IMR-90 (cell line): ENCODE measurements at regions not wholly inside any gene's neighbourhood (a gene's known extent, or its start where the extent isn't known, plus 50 kb on each side); places are given as distances from the start of the nearest gene placed in this dataset.

ENCODE experiments used
- ATAC-seq: fragments of 200-7000 bp; cut with Tn5 transposase; 2 replicates; pipeline ENCODE4 v1.9.1; 2020; ENCODE audit warnings: low read depth, mild to moderate bottlenecking, moderate library complexity
- BruUV-seq: library from RNA; stranded (reverse); fragments of 400-500 nt; replicated peaks from 2 replicates; lab custom pipeline; 2021; lab: Mats Ljungman, UMichigan
- CTCF ChIA-PET: fragments of 300-600 bp; formaldehyde crosslinking; extraction: SDS; loops from one replicate; lab custom pipeline; 2021; ENCODE audit warnings: antibody characterized with exemption; lab: Yijun Ruan, JAX
- POLR2A ChIA-PET: fragments of 300-600 bp; sonication (Branson Sonifier 250); formaldehyde crosslinking; loops from one replicate; lab custom pipeline; 2022; ENCODE audit warnings: antibody characterized with exemption; ENCODE audit not compliant: unreplicated experiment; lab: Charles Lee
- DNase-seq: peaks from one replicate; pipeline ENCODE4 v3.0.0; 2013
- H2AFZ ChIP-seq: replicated peaks from 2 replicates; pipeline ENCODE3; 2013; ENCODE audit warnings: low read length, mild to moderate bottlenecking; ENCODE audit not compliant: poor library complexity
- H2AK5ac ChIP-seq: 2 replicates; pipeline ENCODE4 v1.6.1; 2013; ENCODE audit warnings: low read depth, low read length, inconsistent platforms
- H2AK9ac ChIP-seq: replicated peaks from 2 replicates; pipeline ENCODE3; 2013; ENCODE audit warnings: mild to moderate bottlenecking, low read depth, low read length, moderate library complexity; ENCODE audit not compliant: poor library complexity
- H2BK120ac ChIP-seq: 2 replicates; pipeline ENCODE4 v1.6.1; 2013; ENCODE audit warnings: low read depth, low read length, inconsistent platforms
- H2BK15ac ChIP-seq: 3 replicates; pipeline ENCODE4 v1.6.1; 2013; ENCODE audit warnings: low read depth, low read length, inconsistent platforms
- H2BK20ac ChIP-seq: 2 replicates; pipeline ENCODE4 v1.6.1; 2013; ENCODE audit warnings: low read depth, mild to moderate bottlenecking, inconsistent platforms, low read length, moderate library complexity
- H2BK5ac ChIP-seq: 2 replicates; pipeline ENCODE4 v1.6.1; 2013; ENCODE audit warnings: mild to moderate bottlenecking, low read depth, low read length, inconsistent platforms; ENCODE audit not compliant: poor library complexity, severe bottlenecking
- H3K14ac ChIP-seq: replicated peaks from 2 replicates; pipeline ENCODE4 v1.6.1; 2013; ENCODE audit warnings: low read depth, low read length, inconsistent platforms
- H3K18ac ChIP-seq: 2 replicates; pipeline ENCODE4 v1.6.1; 2013; ENCODE audit warnings: low read depth, low read length, control low read depth
- H3K23ac ChIP-seq: 2 replicates; pipeline ENCODE4 v1.6.1; 2013; ENCODE audit warnings: low read depth, low read length, inconsistent platforms
- H3K27ac ChIP-seq: 2 replicates; pipeline ENCODE4 v1.5.1; 2013; ENCODE audit warnings: mild to moderate bottlenecking, control low read depth, low read length; ENCODE audit not compliant: insufficient read depth
- H3K27me3 ChIP-seq: 2 replicates; pipeline ENCODE4 v1.6.1; 2013; ENCODE audit warnings: low read length; ENCODE audit not compliant: control insufficient read depth, insufficient read depth
- H3K36me3 ChIP-seq: 2 replicates; pipeline ENCODE4 v1.6.1; 2013; ENCODE audit warnings: low read length, mixed read lengths; ENCODE audit not compliant: control insufficient read depth, insufficient read depth
- H3K4ac ChIP-seq: 2 replicates; pipeline ENCODE4 v1.6.1; 2013; ENCODE audit warnings: low read depth, low read length, inconsistent platforms
- H3K4me1 ChIP-seq: 2 replicates; pipeline ENCODE4 v1.6.1; 2013; ENCODE audit warnings: low read length, mixed read lengths; ENCODE audit not compliant: control insufficient read depth, insufficient read depth
- H3K4me2 ChIP-seq: 2 replicates; pipeline ENCODE4 v1.6.1; 2013; ENCODE audit warnings: low read depth, mild to moderate bottlenecking, control low read depth, low read length, moderate library complexity
- H3K4me3 ChIP-seq: 2 replicates; pipeline ENCODE4 v1.5.1; 2013; ENCODE audit warnings: low read depth, mild to moderate bottlenecking, control low read depth, low read length, moderate library complexity; ENCODE audit not compliant: insufficient read depth
- H3K56ac ChIP-seq: 2 replicates; pipeline ENCODE4 v1.6.1; 2013; ENCODE audit warnings: low read length, inconsistent platforms; ENCODE audit not compliant: insufficient read depth; ENCODE audit errors: extremely low read depth
- H3K79me1 ChIP-seq, 2 experiments: 2 replicates each; pipeline ENCODE4 v1.6.1; 2013; ENCODE audit warnings: low read length in 2 of 2, inconsistent platforms in 1 of 2, low read depth in 1 of 2
- H3K9ac ChIP-seq: 2 replicates; pipeline ENCODE4 v1.6.1; 2013; ENCODE audit warnings: low read depth, low read length, control low read depth
- H3K9me1 ChIP-seq: 2 replicates; pipeline ENCODE4 v1.6.1; 2013; ENCODE audit warnings: low read length, inconsistent platforms; ENCODE audit not compliant: insufficient read depth
- H3K9me3 ChIP-seq: 2 replicates; pipeline ENCODE4 v1.6.1; 2013; ENCODE audit warnings: low read length; ENCODE audit not compliant: control insufficient read depth, insufficient read depth
- H4K20me1 ChIP-seq: 2 replicates; pipeline ENCODE4 v1.6.1; 2013; ENCODE audit warnings: low read length, inconsistent platforms; ENCODE audit not compliant: insufficient read depth
- H4K5ac ChIP-seq: 2 replicates; pipeline ENCODE4 v1.6.1; 2013; ENCODE audit warnings: mild to moderate bottlenecking, low read depth, low read length, control low read depth
- H4K8ac ChIP-seq, 2 experiments: 2 replicates each; pipeline ENCODE4 v1.6.1; 2013; ENCODE audit warnings: low read depth in 2 of 2, low read length in 2 of 2, control low read depth in 1 of 2, inconsistent platforms in 1 of 2
- H4K91ac ChIP-seq: 2 replicates; pipeline ENCODE4 v1.6.1; 2013; ENCODE audit warnings: low read depth, low read length, inconsistent platforms; ENCODE audit not compliant: insufficient read depth
- BHLHE40 ChIP-seq: fragments of 150-350 bp; IDR thresholded peaks from 2 replicates; pipeline ENCODE4 v1.6.1; 2016; ENCODE audit warnings: mild to moderate bottlenecking, low read depth, low read length
- CHD1 ChIP-seq: IDR thresholded peaks from 2 replicates; pipeline ENCODE4 v1.6.1; 2012; ENCODE audit warnings: low read depth, low read length, improper control_type of control experiment
- CTCF ChIP-seq: conservative IDR thresholded peaks from 2 replicates; pipeline ENCODE4 v1.5.1; 2012; ENCODE audit warnings: mild to moderate bottlenecking, low read depth, low read length, improper control_type of control experiment
- MAFK ChIP-seq: IDR thresholded peaks from 2 replicates; pipeline ENCODE4 v1.6.1; 2012; ENCODE audit warnings: low read depth, low read length, improper control_type of control experiment
- POLR2A ChIP-seq: IDR thresholded peaks from 2 replicates; pipeline ENCODE4 v1.6.1; 2012; ENCODE audit warnings: mild to moderate bottlenecking, low read depth, low read length
- RCOR1 ChIP-seq: IDR thresholded peaks from 2 replicates; pipeline ENCODE4 v1.6.1; 2012; ENCODE audit warnings: mild to moderate bottlenecking, low read length, improper control_type of control experiment; ENCODE audit not compliant: insufficient replicate concordance
- RFX5 ChIP-seq: IDR thresholded peaks from 2 replicates; pipeline ENCODE4 v1.8.0; 2012; ENCODE audit warnings: low read depth, mild to moderate bottlenecking, low read length, moderate library complexity
- USF2 ChIP-seq: fragments of 150-350 bp; IDR thresholded peaks from 2 replicates; pipeline ENCODE4 v1.6.1; 2017; ENCODE audit warnings: mild to moderate bottlenecking, antibody characterized with exemption, low read length, low read depth
- WGBS, 2 experiments: methylation state at CpG; one replicate each; pipeline versions ENCODE4 v1.1.5 to v1.1.7; 2013; ENCODE audit warnings: missing lambda C conversion rate in 2 of 2; ENCODE audit not compliant: insufficient read length in 1 of 2; ENCODE audit errors: extremely low coverage in 2 of 2; 5-methylcytosine and 5-hydroxymethylcytosine counted together
- dilution Hi-C: fragments of 300-500 bp; cut with HindIII; formaldehyde crosslinking; loops from one replicate; pipeline ENCODE4 v1.14.3; 2018; ENCODE audit warnings: low sequenced_read_pairs; ENCODE audit not compliant: unreplicated experiment
- in situ Hi-C: fragments of 300-500 bp; cut with MboI; formaldehyde crosslinking; loops from 3 replicates; pipeline ENCODE4 v1.14.3; 2019; ENCODE audit warnings: low sequenced_read_pairs, inconsistent platforms, mixed read lengths
- intact Hi-C: fragments of 100-400 bp; cut with micrococcal nuclease; formaldehyde crosslinking; loops from 2 replicates; pipeline ENCODE4 v1.10.0; 2022

- no peaks in the 10 kb centered on the region for H4K20me1 ChIP-seq
- CTCF ChIA-PET, result no interaction called here
- no peaks in the 10 kb centered on the region for H3K4me1 ChIP-seq
- H2BK20ac ChIP-seq, result no peak overlapping the region
- no peaks in the 10 kb centered on the region for H3K36me3 ChIP-seq
- H2AK9ac ChIP-seq, result no peak overlapping the region
- H4K8ac ChIP-seq, result no peak overlapping the region
- H4K91ac ChIP-seq, result no peak overlapping the region
- no CpG with 5 or more reads among the region's 12 CpGs for WGBS, 2 experiments
- H2BK5ac ChIP-seq, result no peak overlapping the region
- no peak overlapping the region for H2AK5ac ChIP-seq
- no peaks in the 10 kb centered on the region for H3K27me3 ChIP-seq
- no peak overlapping the region for H3K56ac ChIP-seq
- no peaks in the 10 kb centered on the region for H3K79me1 ChIP-seq
- intact Hi-C loops (no loop called here), dilution Hi-C loops (no loop called here), in situ Hi-C loops (no loop called here)
- H3K4ac ChIP-seq, result no peak overlapping the region
- no peak overlapping the region for H3K9ac ChIP-seq
- H3K4me2 ChIP-seq, result no peak overlapping the region
- no peak overlapping the region for H2BK15ac ChIP-seq
- H3K9me1 ChIP-seq, result no peaks in the 10 kb centered on the region
- H4K5ac ChIP-seq, result no peak overlapping the region
- H3K27ac ChIP-seq, result no peak overlapping the region
- no peak overlapping the region for H3K23ac ChIP-seq
- no peak overlapping the region for H3K18ac ChIP-seq
- no peak overlapping the region for H2BK120ac ChIP-seq
- POLR2A ChIA-PET, result no interaction called here
- H3K14ac ChIP-seq, result no peak overlapping the region
- TF ChIP-seq BHLHE40, result no peak
- no peak for TF ChIP-seq RCOR1
- no peak for TF ChIP-seq CTCF
- no peak for TF ChIP-seq POLR2A
- TF ChIP-seq RFX5, result no peak
- TF ChIP-seq MAFK, result no peak
- TF ChIP-seq CHD1, result no peak
- no peak for TF ChIP-seq USF2
- no peak for ATAC-seq
- BruUV-seq, result no TSS peak
- H3K4me3 ChIP-seq, result no peak overlapping the region
- no peak overlapping the region for H2AFZ ChIP-seq
- H3K9me3 ChIP-seq, result peaks cover 2% of the 10 kb centered on the region; the same call in 1 of the 2 replicates
- no peak for DNase-seq
Measured at GRCh38 chr16:17963185-17963836, 373.2 kb downstream of the NPIPA8 start.
